COLO829 (cell line): ENCODE measurements at regions not wholly inside any gene's neighbourhood (a gene's known extent, or its start where the extent isn't known, plus 50 kb on each side); places are given as distances from the start of the nearest gene placed in this dataset.

Experiments used
- DNase-seq: peaks from one replicate; pipeline ENCODE4 v3.0.0; 2012; ENCODE audit warnings: low spot score

- no peak for DNase-seq
Observed at GRCh38 chr9:75616052-75616451, 274.4 kb upstream of the PCSK5 start.

GRCh38 chr9:75616841-75617566, 273.5 kb upstream of the PCSK5 start:
- DNase-seq: no peak

GRCh38 chr9:75623462-75623861, 267.0 kb upstream of the PCSK5 start:
- no peak for DNase-seq

- no peak for DNase-seq
Observed at GRCh38 chr9:75624998-75625397, 265.5 kb upstream of the PCSK5 start.

GRCh38 chr9:75626860-75627259, 263.6 kb upstream of the PCSK5 start:
- DNase-seq: no peak

- DNase-seq: no peak
Observed at GRCh38 chr9:75628952-75629351, 261.5 kb upstream of the PCSK5 start.

- no peak for DNase-seq
Observed at GRCh38 chr9:75633451-75634057, 256.9 kb upstream of the PCSK5 start.

GRCh38 chr9:75636427-75637045, 253.9 kb upstream of the PCSK5 start:
- no peak for DNase-seq

GRCh38 chr9:75639971-75640610, 250.4 kb upstream of the PCSK5 start:
- DNase-seq: no peak

GRCh38 chr9:75642522-75642921, 248.0 kb upstream of the PCSK5 start:
- DNase-seq: no peak

GRCh38 chr9:75644649-75645048, 245.8 kb upstream of the PCSK5 start:
- DNase-seq: no peak

GRCh38 chr9:75648034-75648433, 242.4 kb upstream of the PCSK5 start:
- no peak for DNase-seq

GRCh38 chr9:75649060-75649459, 241.4 kb upstream of the PCSK5 start:
- no peak for DNase-seq

GRCh38 chr9:75651709-75652108, 238.8 kb upstream of the PCSK5 start:
- no peak for DNase-seq

GRCh38 chr9:75653335-75653734, 237.1 kb upstream of the PCSK5 start:
- DNase-seq: no peak

- DNase-seq: no peak
Observed at GRCh38 chr9:75653750-75654149, 236.7 kb upstream of the PCSK5 start.

- DNase-seq: no peak
Observed at GRCh38 chr9:75657015-75657414, 233.5 kb upstream of the PCSK5 start.

- no peak for DNase-seq
Observed at GRCh38 chr9:75658301-75658905, 232.1 kb upstream of the PCSK5 start.

GRCh38 chr9:75664597-75664996, 225.9 kb upstream of the PCSK5 start:
- no peak for DNase-seq

GRCh38 chr9:75666856-75667554, 223.5 kb upstream of the PCSK5 start:
- no peak for DNase-seq

GRCh38 chr9:75669721-75670120, 220.8 kb upstream of the PCSK5 start:
- DNase-seq: no peak

GRCh38 chr9:75671354-75671753, 219.1 kb upstream of the PCSK5 start:
- no peak for DNase-seq
